ENCODE measurements at regions not wholly inside any gene's neighbourhood (a gene's known extent, or its start where the extent isn't known, plus 50 kb on each side); places are given as distances from the start of the nearest gene placed in this dataset.

- Histone ChIP-seq H3K4me3 (no peak overlapping the region), H3K27ac (no peak overlapping the region), H3K9me3 (no peaks in the 10 kb centered on the region), H3K27me3 (no peaks in the 10 kb centered on the region), H3K4me1 (no peaks in the 10 kb centered on the region), H3K36me3 (ENCODE audit: low read depth, missing control alignments) (no peaks in the 10 kb centered on the region)
- 83 to 97% methylated on average over 2 of the region's 2 CpGs for WGBS, 2 donors
- DNase-seq: no peak
- TF ChIP-seq, protein P1, sequence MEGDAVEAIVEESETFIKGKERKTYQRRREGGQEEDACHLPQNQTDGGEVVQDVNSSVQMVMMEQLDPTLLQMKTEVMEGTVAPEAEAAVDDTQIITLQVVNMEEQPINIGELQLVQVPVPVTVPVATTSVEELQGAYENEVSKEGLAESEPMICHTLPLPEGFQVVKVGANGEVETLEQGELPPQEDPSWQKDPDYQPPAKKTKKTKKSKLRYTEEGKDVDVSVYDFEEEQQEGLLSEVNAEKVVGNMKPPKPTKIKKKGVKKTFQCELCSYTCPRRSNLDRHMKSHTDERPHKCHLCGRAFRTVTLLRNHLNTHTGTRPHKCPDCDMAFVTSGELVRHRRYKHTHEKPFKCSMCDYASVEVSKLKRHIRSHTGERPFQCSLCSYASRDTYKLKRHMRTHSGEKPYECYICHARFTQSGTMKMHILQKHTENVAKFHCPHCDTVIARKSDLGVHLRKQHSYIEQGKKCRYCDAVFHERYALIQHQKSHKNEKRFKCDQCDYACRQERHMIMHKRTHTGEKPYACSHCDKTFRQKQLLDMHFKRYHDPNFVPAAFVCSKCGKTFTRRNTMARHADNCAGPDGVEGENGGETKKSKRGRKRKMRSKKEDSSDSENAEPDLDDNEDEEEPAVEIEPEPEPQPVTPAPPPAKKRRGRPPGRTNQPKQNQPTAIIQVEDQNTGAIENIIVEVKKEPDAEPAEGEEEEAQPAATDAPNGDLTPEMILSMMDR (IDR thresholded peaks at IDR 0.05): no peak
- no peak for TF ChIP-seq POLR2A (IDR thresholded peaks at IDR 0.05)
- intact Hi-C loops (cut with DNase I; ENCODE audit: low total_unique reads): no loop called here
Measured at GRCh38 chr3:5580826-5581225, 393.3 kb downstream of the EDEM1 start.

GRCh38 chr3:5581743-5582142, 394.2 kb downstream of the EDEM1 start:
- Histone ChIP-seq H3K4me3 (no peak overlapping the region), H3K9me3 (no peaks in the 10 kb centered on the region), H3K4me1 (no peaks in the 10 kb centered on the region), H3K27ac (no peak overlapping the region), H3K27me3 (no peaks in the 10 kb centered on the region), H3K36me3 (ENCODE audit: low read depth, missing control alignments) (no peaks in the 10 kb centered on the region)
- no peak for TF ChIP-seq POLR2A (IDR thresholded peaks at IDR 0.05)
- TF ChIP-seq, protein P1 (IDR thresholded peaks at IDR 0.05): no peak
- no peak for DNase-seq
- WGBS, 2 donors: 88 to 94% methylated on average over 2 of the region's 2 CpGs
- intact Hi-C loops (cut with DNase I; ENCODE audit: low total_unique reads): no loop called here

DNA sequence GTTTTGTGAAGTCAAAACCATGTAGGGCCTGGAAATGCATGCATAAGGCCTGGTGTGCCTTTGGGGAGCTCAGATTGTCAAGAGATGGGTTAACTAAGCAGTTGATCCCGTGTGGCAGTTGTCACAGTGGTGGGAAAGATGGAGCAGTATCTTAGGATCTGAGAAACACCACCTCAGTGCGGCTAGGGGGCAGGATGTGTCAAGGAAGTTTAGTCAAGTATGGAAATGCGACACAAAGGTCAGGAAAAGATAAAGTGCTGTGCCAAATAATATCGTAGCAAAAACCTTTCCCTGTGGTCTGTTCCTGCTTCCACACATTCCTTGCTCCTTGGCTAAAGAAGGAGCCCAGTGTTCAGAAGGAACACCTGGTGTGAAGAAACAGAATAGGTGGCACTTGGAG, 396.4 kb downstream of the EDEM1 start:
- Histone ChIP-seq H3K4me1 (no peaks in the 10 kb centered on the region), H3K9me3 (no peaks in the 10 kb centered on the region), H3K27me3 (no peaks in the 10 kb centered on the region), H3K36me3 (ENCODE audit: low read depth, missing control alignments) (no peaks in the 10 kb centered on the region), H3K27ac (no peak overlapping the region), H3K4me3 (no peak overlapping the region)
- no peak for DNase-seq
- 61 to 67% methylated on average over 4 of the region's 4 CpGs for WGBS, 2 donors
- intact Hi-C loops (cut with DNase I; ENCODE audit: low total_unique reads): no loop called here
- TF ChIP-seq, protein P1 (IDR thresholded peaks at IDR 0.05): no peak
- no peak for TF ChIP-seq POLR2A (IDR thresholded peaks at IDR 0.05)

- intact Hi-C loops (cut with DNase I; ENCODE audit: low total_unique reads): no loop called here
- Histone ChIP-seq H3K27ac (no peak overlapping the region), H3K27me3 (no peaks in the 10 kb centered on the region), H3K4me3 (no peak overlapping the region), H3K9me3 (no peaks in the 10 kb centered on the region), H3K36me3 (ENCODE audit: low read depth, missing control alignments) (no peaks in the 10 kb centered on the region), H3K4me1 (no peaks in the 10 kb centered on the region)
- 79 to 81% methylated on average over 2 of the region's 2 CpGs for WGBS, 2 donors
- DNase-seq: no peak
- TF ChIP-seq, protein P1 (IDR thresholded peaks at IDR 0.05): no peak
- no peak for TF ChIP-seq POLR2A (IDR thresholded peaks at IDR 0.05)
Measured at GRCh38 chr3:5585085-5585484, 397.6 kb downstream of the EDEM1 start.

GRCh38 chr3:5606884-5607472, 419.5 kb downstream of the EDEM1 start:
- H3K4me3 ChIP-seq: no peak overlapping the region
- no peak for DNase-seq
- H3K4me1 ChIP-seq: no peaks in the 10 kb centered on the region
- TF ChIP-seq POLR2A (IDR thresholded peaks at IDR 0.05): no peak
- TF ChIP-seq, protein P1 (IDR thresholded peaks at IDR 0.05): no peak
- 76 to 80% methylated on average over 1 of the region's 1 CpG for WGBS, 2 donors
- no peaks in the 10 kb centered on the region for H3K9me3 ChIP-seq
- H3K36me3 ChIP-seq (ENCODE audit: low read depth, missing control alignments): no peaks in the 10 kb centered on the region
- no peak overlapping the region for H3K27ac ChIP-seq
- intact Hi-C loops (cut with DNase I; ENCODE audit: low total_unique reads): no loop called here
- no peaks in the 10 kb centered on the region for H3K27me3 ChIP-seq

Measured in testis (tissue), 2 donors.